B cell (primary cell): ENCODE measurements at regions not wholly inside any gene's neighbourhood (a gene's known extent, or its start where the extent isn't known, plus 50 kb on each side); places are given as distances from the start of the nearest gene placed in this dataset.

Source experiments
- ATAC-seq: fragments of 200-7000 bp; cut with Tn5 transposase; one replicate; pipeline ENCODE4 v1.10.0; 2021; ENCODE audit warnings: low read depth, mild to moderate bottlenecking, moderate number of reproducible peaks, moderate library complexity
- CTCF ChIA-PET: fragments of 350-600 bp; sonication (Branson Sonifier 250); formaldehyde crosslinking; loops from one replicate; lab custom pipeline; 2021; ENCODE audit warnings: antibody characterized with exemption, inconsistent platforms; lab: Charles Lee
- POLR2A ChIA-PET: fragments of 350-600 bp; sonication (Branson Sonifier 250); formaldehyde crosslinking; loops from one replicate; lab custom pipeline; 2021; ENCODE audit warnings: antibody characterized with exemption; lab: Charles Lee
- DNase-seq: peaks from one replicate; pipeline ENCODE4 v3.0.0; 2013
- H2AFZ ChIP-seq: 2 replicates; pipeline ENCODE4 v1.6.1; 2012; ENCODE audit warnings: mild to moderate bottlenecking, low read depth, low read length; ENCODE audit not compliant: insufficient read depth, poor library complexity, severe bottlenecking
- H3K27ac ChIP-seq, 2 donors: 1 replicate in 1 of 2; 2 replicates in 1 of 2; pipeline ENCODE4 v1.5.1; 2012 to 2013; ENCODE audit warnings: low read length in 2 of 2, mild to moderate bottlenecking in 2 of 2, moderate library complexity in 1 of 2
- H3K27me3 ChIP-seq, 4 experiments: fragments of 200-600 bp in 1 of 4; sonication (generic) in 1 of 4; replicated peaks in 1 of 4; 1 replicate in 2 of 4; 2 replicates in 2 of 4; pipeline versions ENCODE4 v1.6.1 to v1.7.0; 2013 to 2016; ENCODE audit warnings: low read length in 3 of 4, mild to moderate bottlenecking in 2 of 4, mixed read lengths in 1 of 4, moderate library complexity in 1 of 4; ENCODE audit not compliant: insufficient read depth in 4 of 4, control insufficient read depth in 3 of 4; ENCODE audit errors: control extremely low read depth in 1 of 4
- H3K36me3 ChIP-seq, 2 experiments: replicated peaks in 1 of 2; 1 replicate in 1 of 2; 2 replicates in 1 of 2; pipeline versions ENCODE4 v1.6.1 to v1.7.1; 2013; ENCODE audit warnings: low read length in 1 of 2; ENCODE audit not compliant: insufficient read depth in 2 of 2, control insufficient read depth in 1 of 2; ENCODE audit errors: control extremely low read depth in 1 of 2, extremely low read depth in 1 of 2
- H3K4me1 ChIP-seq, 2 donors: fragments of 200-600 bp in 1 of 2; sonication (generic) in 1 of 2; 1 replicate in 1 of 2; 2 replicates in 1 of 2; pipeline versions ENCODE4 v1.5.1 to v1.6.1; 2013 to 2017; ENCODE audit warnings: low read length in 2 of 2; ENCODE audit not compliant: control insufficient read depth in 2 of 2, insufficient read depth in 2 of 2
- H3K4me2 ChIP-seq: replicated peaks from 2 replicates; pipeline ENCODE3; 2012; ENCODE audit warnings: mild to moderate bottlenecking, low read depth, low read length; ENCODE audit not compliant: poor library complexity, severe bottlenecking
- H3K4me3 ChIP-seq, 5 experiments: fragments of 200-600 bp in 1 of 5; sonication (generic) in 1 of 5; 1 replicate in 3 of 5; 2 replicates in 2 of 5; pipeline versions ENCODE4 v1.5.1 to v1.7.0; 2011 to 2016; ENCODE audit warnings: low read length in 4 of 5, mild to moderate bottlenecking in 4 of 5, low read depth in 2 of 5, control low read depth in 1 of 5, moderate library complexity in 1 of 5; ENCODE audit not compliant: insufficient read depth in 1 of 5; ENCODE audit errors: control extremely low read depth in 1 of 5, extremely low read depth in 1 of 5
- H3K79me2 ChIP-seq: fragments of 200-600 bp; sonication (generic); one replicate; pipeline ENCODE4 v1.6.0; 2016; ENCODE audit warnings: low read length; ENCODE audit not compliant: control insufficient read depth, insufficient read depth
- H3K9ac ChIP-seq: fragments of 200-600 bp; sonication (generic); 2 replicates; pipeline ENCODE4 v1.6.1; 2017; ENCODE audit warnings: mild to moderate bottlenecking, low read length, moderate library complexity
- H3K9me3 ChIP-seq, 3 donors: one replicate each; pipeline versions ENCODE4 v1.6.1 to v1.7.1; 2013; ENCODE audit warnings: low read length in 2 of 3; ENCODE audit not compliant: control insufficient read depth in 2 of 3, insufficient read depth in 1 of 3; ENCODE audit errors: control extremely low read depth in 1 of 3
- H4K20me1 ChIP-seq: 2 replicates; pipeline ENCODE4 v1.6.0; 2012; ENCODE audit warnings: mild to moderate bottlenecking, low read length; ENCODE audit not compliant: insufficient read depth, control insufficient read depth, poor library complexity, severe bottlenecking
- H3K27ac Mint-ChIP-seq: one replicate; pipeline ENCODE4 v1.8.0; 2021; ENCODE audit warnings: mixed read lengths
- H3K27me3 Mint-ChIP-seq: one replicate; pipeline ENCODE4 v1.8.0; 2021; ENCODE audit warnings: mixed read lengths
- H3K4me1 Mint-ChIP-seq: one replicate; pipeline ENCODE4 v1.8.0; 2021; ENCODE audit warnings: mixed read lengths
- H3K4me3 Mint-ChIP-seq: one replicate; pipeline ENCODE4 v1.8.0; 2021; ENCODE audit warnings: mixed read lengths
- H3K9me3 Mint-ChIP-seq: one replicate; pipeline ENCODE4 v1.8.0; 2022; ENCODE audit warnings: mixed read lengths; ENCODE audit not compliant: insufficient read depth
- CTCF ChIP-seq: fragments of 200-600 bp; IDR thresholded peaks from one replicate; pipeline ENCODE4 v1.8.0; 2022; ENCODE audit warnings: antibody characterized with exemption, mild to moderate bottlenecking
- EZH2 ChIP-seq: IDR thresholded peaks from 2 replicates; pipeline ENCODE4 v1.6.1; 2012; ENCODE audit warnings: borderline replicate concordance, low read depth, mild to moderate bottlenecking, moderate library complexity, low read length; ENCODE audit not compliant: insufficient read depth, poor library complexity, severe bottlenecking
- WGBS: methylation state at CpG from one replicate; pipeline ENCODE4 v1.1.5; 2013; ENCODE audit warnings: missing lambda C conversion rate; ENCODE audit not compliant: insufficient coverage; 5-methylcytosine and 5-hydroxymethylcytosine counted together
- intact Hi-C: fragments of 100-400 bp; cut with micrococcal nuclease; formaldehyde crosslinking; loops from one replicate; pipeline ENCODE4 v1.10.0; 2022

GRCh38 chr3:107217172-107217571 lies 160.1 kb upstream of the CCDC54 start:
- Histone ChIP-seq H3K27ac (no peak overlapping the region), H3K4me1 (no peaks in the 10 kb centered on the region), H3K4me2 (no peak overlapping the region), H3K4me3 (no peak overlapping the region), H4K20me1 (no peaks in the 10 kb centered on the region), H2AFZ (no peak overlapping the region), H3K9me3 (no peaks in the 10 kb centered on the region), H3K36me3 (no peaks in the 10 kb centered on the region), H3K9ac (no peak overlapping the region), H3K79me2 (no peaks in the 10 kb centered on the region), H3K27me3 (peaks cover 0 to 2% (median 0%) of the 10 kb centered on the region in 4 experiments)
- POLR2A ChIA-PET, result no interaction called here
- CTCF ChIA-PET, result no interaction called here
- no peak overlapping the region for H3K4me3 Mint-ChIP-seq
- 100% methylated on average over 3 of the region's 5 CpGs for WGBS
- TF ChIP-seq EZH2, result no peak
- TF ChIP-seq CTCF, result no peak
- H3K27me3 Mint-ChIP-seq, result peaks cover 23% of the 10 kb centered on the region
- H3K4me1 Mint-ChIP-seq, result no peaks in the 10 kb centered on the region
- DNase-seq (no peak), ATAC-seq (no peak)
- no peak overlapping the region for H3K27ac Mint-ChIP-seq
- no peaks in the 10 kb centered on the region for H3K9me3 Mint-ChIP-seq
- intact Hi-C loops, result no loop called here

- DNase-seq, result no peak
- no peak overlapping the region for H3K4me3 ChIP-seq
- intact Hi-C loops, result no loop called here
- H3K9me3 ChIP-seq, result no peaks in the 10 kb centered on the region
- ATAC-seq, result no peak
- no peaks in the 10 kb centered on the region for H3K79me2 ChIP-seq
- H3K27me3 ChIP-seq, result peaks cover 0 to 5% (median 0%) of the 10 kb centered on the region in 4 experiments
- H2AFZ ChIP-seq, result no peak overlapping the region
- no peak for TF ChIP-seq CTCF
- TF ChIP-seq EZH2, result no peak
- ChIA-PET CTCF (no interaction called here), POLR2A (no interaction called here)
- H3K27ac ChIP-seq, result no peak overlapping the region
- peaks cover 24% of the 10 kb centered on the region for H3K27me3 Mint-ChIP-seq
- no peaks in the 10 kb centered on the region for H3K36me3 ChIP-seq
- H4K20me1 ChIP-seq, result no peaks in the 10 kb centered on the region
- WGBS, result 90% methylated on average over 2 of the region's 5 CpGs
- no peak overlapping the region for H3K4me2 ChIP-seq
- no peak overlapping the region for H3K27ac Mint-ChIP-seq
- H3K4me1 Mint-ChIP-seq, result no peaks in the 10 kb centered on the region
- no peaks in the 10 kb centered on the region for H3K4me1 ChIP-seq
- H3K4me3 Mint-ChIP-seq, result no peak overlapping the region
- no peaks in the 10 kb centered on the region for H3K9me3 Mint-ChIP-seq
- no peak overlapping the region for H3K9ac ChIP-seq
These were observed 158.4 kb upstream of the CCDC54 start for GRCh38 chr3:107218864-107219269.
